ENCODE measurements at regions not wholly inside any gene's neighbourhood (a gene's known extent, or its start where the extent isn't known, plus 50 kb on each side); places are given as distances from the start of the nearest gene placed in this dataset.

DNA sequence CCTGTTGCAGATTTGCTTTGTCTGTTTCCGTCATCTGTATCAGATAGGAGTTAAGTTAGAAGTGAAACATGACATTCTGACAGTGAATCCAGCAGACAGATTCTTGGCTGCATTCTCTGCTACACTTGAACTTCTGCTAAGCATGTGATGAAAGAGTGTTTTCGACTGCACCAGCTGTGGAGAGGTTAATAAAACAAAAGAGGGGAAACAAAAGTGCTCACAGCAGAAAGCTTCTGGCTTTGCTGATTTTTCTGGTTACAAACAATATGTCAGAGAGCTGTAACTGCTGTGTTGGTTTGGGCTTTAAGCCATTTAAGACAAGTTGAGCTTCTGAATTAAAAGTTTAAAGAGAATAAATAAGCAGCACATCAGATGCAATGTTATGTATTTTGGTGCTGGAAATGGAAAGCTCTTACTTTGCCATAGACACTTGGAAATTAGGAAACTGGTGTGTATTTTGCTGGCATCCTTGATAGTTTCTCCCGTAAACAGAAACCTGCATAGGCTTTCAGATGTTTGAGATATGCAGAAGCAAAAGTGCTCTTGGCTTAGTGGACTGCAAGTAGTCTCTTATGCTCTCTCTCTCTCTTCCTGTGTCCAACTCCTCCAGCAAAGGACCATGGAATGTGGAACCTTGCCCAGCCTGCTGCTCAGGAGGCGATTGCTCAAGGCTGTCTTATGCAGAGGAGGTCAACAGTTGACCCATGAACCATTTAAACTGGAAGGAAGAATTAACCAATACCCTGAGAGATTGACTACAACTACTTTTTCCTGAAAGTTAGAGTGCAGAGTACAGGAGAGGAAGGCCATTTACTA lies 104.9 kb downstream of the RPS12 start:
- peak overlapping the region; percentile 26; the same call in 1 of the 2 replicates for H3K4ac ChIP-seq (ENCODE audit: low read depth, low read length)
- H3K18ac ChIP-seq (ENCODE audit: low read depth, low read length) = peak overlapping the region; percentile 62; the same call in 1 of the 2 replicates
- H2BK15ac ChIP-seq (ENCODE audit: low read depth, low read length) = peak overlapping the region; percentile 61; the same call in 2 of the 3 replicates
- H3K27ac ChIP-seq (ENCODE audit: insufficient read depth, low read length) = peak overlapping the region; percentile 6; the same call in 1 of the 2 replicates
- no TSS peak for BruUV-seq (replicated peaks)
- no peaks in the 10 kb centered on the region for H4K20me1 ChIP-seq (ENCODE audit: insufficient read depth, low read length)
- in situ Hi-C loops (cut with MboI; ENCODE audit: low sequenced_read_pairs) (no loop called here), dilution Hi-C loops (cut with HindIII; ENCODE audit: low sequenced_read_pairs, unreplicated experiment) (no loop called here), intact Hi-C loops (cut with micrococcal nuclease) (loop anchor here (5.0 kb wide), 1 partner anchor 52 kb away; no protein-coding TSS in a partner anchor)
- 0% methylated on average over 1 of the region's 4 CpGs; no CpG with 5 or more reads in 1 of the 2 experiments for WGBS, 2 experiments (ENCODE audit: extremely low coverage in 2 of 2, insufficient read length in 1 of 2)
- TF ChIP-seq FOS (IDR thresholded peaks at IDR 0.05; ENCODE audit: low read depth, low read length) = no peak
- peak; percentile 98 for TF ChIP-seq CEBPB (IDR thresholded peaks at IDR 0.05; ENCODE audit: low read depth, low read length)
- no peak for TF ChIP-seq NFE2L2 (IDR thresholded peaks at IDR 0.05; ENCODE audit: low read depth, low read length)
- TF ChIP-seq MAZ (IDR thresholded peaks at IDR 0.05; ENCODE audit: borderline replicate concordance, low read depth, low read length) = no peak
- TF ChIP-seq, protein P1, sequence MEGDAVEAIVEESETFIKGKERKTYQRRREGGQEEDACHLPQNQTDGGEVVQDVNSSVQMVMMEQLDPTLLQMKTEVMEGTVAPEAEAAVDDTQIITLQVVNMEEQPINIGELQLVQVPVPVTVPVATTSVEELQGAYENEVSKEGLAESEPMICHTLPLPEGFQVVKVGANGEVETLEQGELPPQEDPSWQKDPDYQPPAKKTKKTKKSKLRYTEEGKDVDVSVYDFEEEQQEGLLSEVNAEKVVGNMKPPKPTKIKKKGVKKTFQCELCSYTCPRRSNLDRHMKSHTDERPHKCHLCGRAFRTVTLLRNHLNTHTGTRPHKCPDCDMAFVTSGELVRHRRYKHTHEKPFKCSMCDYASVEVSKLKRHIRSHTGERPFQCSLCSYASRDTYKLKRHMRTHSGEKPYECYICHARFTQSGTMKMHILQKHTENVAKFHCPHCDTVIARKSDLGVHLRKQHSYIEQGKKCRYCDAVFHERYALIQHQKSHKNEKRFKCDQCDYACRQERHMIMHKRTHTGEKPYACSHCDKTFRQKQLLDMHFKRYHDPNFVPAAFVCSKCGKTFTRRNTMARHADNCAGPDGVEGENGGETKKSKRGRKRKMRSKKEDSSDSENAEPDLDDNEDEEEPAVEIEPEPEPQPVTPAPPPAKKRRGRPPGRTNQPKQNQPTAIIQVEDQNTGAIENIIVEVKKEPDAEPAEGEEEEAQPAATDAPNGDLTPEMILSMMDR (conservative IDR thresholded peaks at IDR 0.05; ENCODE audit: low read depth, low read length) = no peak
- TF ChIP-seq BHLHE40 (IDR thresholded peaks at IDR 0.05; ENCODE audit: low read depth, low read length) = 0 out of 2 replicates have a peak, but pooled peaks have one; percentile 5
- TF ChIP-seq RFX5 (IDR thresholded peaks at IDR 0.05; ENCODE audit: low read depth, low read length) = no peak
- TF ChIP-seq RCOR1 (IDR thresholded peaks at IDR 0.05; ENCODE audit: insufficient replicate concordance, low read length) = peak; percentile 84
- TF ChIP-seq RAD21 (IDR thresholded peaks at IDR 0.05; ENCODE audit: low read length) = no peak
- TF ChIP-seq MAFK (IDR thresholded peaks at IDR 0.05; ENCODE audit: low read depth, low read length) = no peak
- no peak for TF ChIP-seq MXI1 (IDR thresholded peaks at IDR 0.05; ENCODE audit: borderline replicate concordance, low read depth, low read length)
- TF ChIP-seq CHD1 (IDR thresholded peaks at IDR 0.05; ENCODE audit: low read depth, low read length) = no peak
- no peak overlapping the region for H2AK5ac ChIP-seq (ENCODE audit: low read depth, low read length)
- H3K9me3 ChIP-seq (ENCODE audit: control insufficient read depth, insufficient read depth, low read length) = no peaks in the 10 kb centered on the region
- H3K14ac ChIP-seq (replicated peaks; ENCODE audit: low read depth, low read length) = no peak overlapping the region
- H2AK9ac ChIP-seq (replicated peaks; ENCODE audit: low read depth, low read length, poor library complexity) = no peak overlapping the region
- peak overlapping the region in 1 of 2 experiments; percentile 77; a peak in 2 of 4 replicates for H4K8ac ChIP-seq (ENCODE audit: low read depth in 2 of 2, low read length in 2 of 2)
- H2BK5ac ChIP-seq (ENCODE audit: low read depth, low read length, poor library complexity, severe bottlenecking) = peak overlapping the region; percentile 74
- H3K79me1 ChIP-seq (ENCODE audit: low read depth in 1 of 2, low read length in 2 of 2) = no peaks in the 10 kb centered on the region
- H3K9me1 ChIP-seq (ENCODE audit: insufficient read depth, low read length) = no peaks in the 10 kb centered on the region
- no peak overlapping the region for H3K9ac ChIP-seq (ENCODE audit: low read depth, low read length)
- peak; percentile 98 for ATAC-seq (ENCODE audit: low read depth)
- peak overlapping the region; percentile 2; the same call in 1 of the 2 replicates for H3K4me3 ChIP-seq (ENCODE audit: insufficient read depth, low read depth, low read length)
- peaks cover 7% of the 10 kb centered on the region for H3K4me1 ChIP-seq (ENCODE audit: control insufficient read depth, insufficient read depth, low read length)
- peak; percentile 98 for DNase-seq
- POLR2A ChIA-PET (ENCODE audit: unreplicated experiment) = interaction anchor here (0.5 kb wide), 1 partner anchor 1797 kb away, joined by 16 read pairs; no protein-coding TSS in a partner anchor
- no peaks in the 10 kb centered on the region for H3K36me3 ChIP-seq (ENCODE audit: control insufficient read depth, insufficient read depth, low read length)
- CTCF ChIA-PET = no interaction called here
- no peaks in the 10 kb centered on the region for H3K27me3 ChIP-seq (ENCODE audit: control insufficient read depth, insufficient read depth, low read length)
- peak overlapping the region; percentile 10 for H2AFZ ChIP-seq (replicated peaks; ENCODE audit: low read length, poor library complexity)
- H2BK120ac ChIP-seq (ENCODE audit: low read depth, low read length) = peak overlapping the region; percentile 43; the same call in 1 of the 2 replicates
- H3K23ac ChIP-seq (ENCODE audit: low read depth, low read length) = no peak overlapping the region
- peak overlapping the region; percentile 0; the same call in 1 of the 2 replicates for H4K5ac ChIP-seq (ENCODE audit: low read depth, low read length)
- no peak overlapping the region for H4K91ac ChIP-seq (ENCODE audit: insufficient read depth, low read depth, low read length)
- peak overlapping the region; percentile 57 for H3K4me2 ChIP-seq (ENCODE audit: low read depth, low read length)
- peak overlapping the region; percentile 22; the same call in 1 of the 2 replicates for H3K56ac ChIP-seq (ENCODE audit: extremely low read depth, insufficient read depth, low read length)
- peak overlapping the region; percentile 58; the same call in 1 of the 2 replicates for H2BK20ac ChIP-seq (ENCODE audit: low read depth, low read length)

Measured in IMR-90 (cell line).